GM18951 (cell line): ENCODE measurements at regions not wholly inside any gene's neighbourhood (a gene's known extent, or its start where the extent isn't known, plus 50 kb on each side); places are given as distances from the start of the nearest gene placed in this dataset.

Experiments
- POLR2A ChIP-seq: IDR thresholded peaks from 4 replicates; pipeline ENCODE4 v1.6.1; 2011; ENCODE audit warnings: mild to moderate bottlenecking; ENCODE audit not compliant: insufficient read length, insufficient read depth; ENCODE audit errors: extremely low read depth
- in situ Hi-C: fragments of 300-500 bp; cut with MboI; formaldehyde crosslinking; loops from one replicate; pipeline ENCODE4 v1.12.0; 2022; ENCODE audit warnings: low sequenced_read_pairs, mixed read lengths, inconsistent platforms; ENCODE audit not compliant: unreplicated experiment

GRCh38 chr14:54052696-54053385 is 96.2 kb upstream of the BMP4 start:
- no peak for TF ChIP-seq POLR2A
- in situ Hi-C loops, result no loop called here

GRCh38 chr14:54053386-54053745 is 96.7 kb upstream of the BMP4 start:
- in situ Hi-C loops, result no loop called here

GRCh38 chr14:54058505-54058904 is 101.9 kb upstream of the BMP4 start:
- in situ Hi-C loops, result no loop called here
- no peak for TF ChIP-seq POLR2A

More at GRCh38 chr14:54053386-54053745, 96.7 kb upstream of the BMP4 start:
- TF ChIP-seq POLR2A, result no peak

DNA sequence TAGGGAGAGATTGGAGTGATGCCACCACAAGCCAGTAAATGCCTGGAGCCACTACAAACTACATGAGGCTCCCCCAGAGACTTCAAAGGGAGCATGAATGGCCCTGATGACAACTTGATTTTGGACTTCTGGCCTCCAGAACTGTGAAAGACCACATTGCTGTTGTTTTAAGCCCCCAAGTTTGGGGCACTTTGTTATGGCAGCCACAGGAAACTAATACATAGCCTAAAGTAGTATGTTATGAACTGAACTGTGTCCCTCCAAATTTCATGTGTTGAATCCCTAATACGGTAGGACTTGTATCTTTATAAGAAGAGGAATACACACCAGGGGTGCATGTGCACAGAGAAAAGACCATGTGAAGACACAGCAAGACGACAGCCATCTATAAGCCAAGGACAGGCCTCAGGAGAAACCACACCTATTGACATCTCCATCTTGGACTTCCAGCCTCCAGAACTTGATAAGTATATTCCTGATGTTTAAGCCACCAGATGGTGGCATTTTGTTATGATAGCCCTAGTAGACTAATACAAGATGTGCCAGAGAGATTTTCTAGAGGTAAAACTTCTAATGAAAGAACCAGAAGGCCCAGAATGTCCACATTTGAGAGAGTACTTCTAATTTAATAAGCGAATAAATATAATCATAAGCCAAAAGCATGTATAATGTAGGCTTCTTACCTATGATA is 127.1 kb upstream of the BMP4 start:
- in situ Hi-C loops, result no loop called here
- TF ChIP-seq POLR2A, result no peak

GRCh38 chr14:54085232-54085761 is 128.7 kb upstream of the BMP4 start:
- no peak for TF ChIP-seq POLR2A
- in situ Hi-C loops, result no loop called here

DNA sequence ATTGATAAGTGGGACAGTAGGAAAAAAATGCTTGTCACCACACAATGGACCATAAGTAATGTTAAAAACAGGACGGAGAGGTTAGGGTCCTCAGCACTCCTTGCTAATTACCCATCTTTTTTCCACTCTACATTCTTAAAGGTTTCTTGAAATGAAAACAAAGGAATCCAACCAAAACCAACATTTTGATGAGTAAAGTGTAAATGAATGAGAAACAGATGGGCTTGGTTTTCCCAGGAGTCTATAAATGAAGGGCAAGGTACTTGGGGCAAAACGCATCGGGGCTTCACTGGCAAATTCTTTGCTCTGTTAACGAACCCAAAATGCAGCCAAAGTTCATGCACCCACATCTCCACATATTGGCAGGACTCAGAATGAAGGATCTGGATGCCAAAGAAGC is 129.2 kb upstream of the BMP4 start:
- no peak for TF ChIP-seq POLR2A
- in situ Hi-C loops, result no loop called here

DNA sequence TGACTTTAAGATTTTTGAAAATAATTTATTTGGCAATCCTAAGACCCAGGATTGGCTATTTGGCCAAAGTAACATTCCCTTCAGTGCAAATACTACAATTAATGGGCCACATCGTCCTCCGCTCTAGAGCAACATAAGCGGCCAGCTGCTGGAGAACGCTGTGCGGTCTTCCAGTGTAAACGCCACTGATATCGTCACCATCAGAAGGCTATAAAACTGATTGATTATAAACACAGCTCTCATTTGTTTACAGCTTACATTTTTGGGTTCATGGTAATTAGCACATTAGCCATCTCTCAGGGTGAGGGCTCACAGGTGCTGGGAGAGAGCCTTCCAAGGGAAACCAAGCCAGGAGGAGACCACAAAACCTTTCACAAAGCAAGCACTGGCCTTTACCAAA is 130.1 kb upstream of the BMP4 start:
- TF ChIP-seq POLR2A, result no peak
- in situ Hi-C loops, result no loop called here

DNA sequence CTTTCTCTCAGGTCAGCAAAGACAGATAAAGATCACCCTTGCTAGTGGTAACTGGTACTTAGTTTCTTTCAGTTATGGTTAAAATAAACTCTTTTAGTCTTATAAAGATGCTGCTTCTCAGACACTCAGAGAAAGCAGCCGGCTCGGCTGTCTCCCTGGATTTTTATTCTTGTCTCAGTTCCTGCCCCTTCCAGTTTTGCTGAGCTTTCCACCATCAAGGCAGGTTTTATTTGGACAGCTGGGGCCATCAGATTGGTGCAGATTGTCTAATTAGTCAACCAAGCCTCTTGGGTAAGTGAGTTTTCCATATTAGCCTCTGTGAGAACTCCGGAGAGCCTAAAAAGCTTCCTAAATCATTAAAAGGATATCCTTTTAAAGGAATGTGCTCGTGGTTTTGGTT is 130.8 kb upstream of the BMP4 start:
- TF ChIP-seq POLR2A, result no peak
- in situ Hi-C loops, result no loop called here

DNA sequence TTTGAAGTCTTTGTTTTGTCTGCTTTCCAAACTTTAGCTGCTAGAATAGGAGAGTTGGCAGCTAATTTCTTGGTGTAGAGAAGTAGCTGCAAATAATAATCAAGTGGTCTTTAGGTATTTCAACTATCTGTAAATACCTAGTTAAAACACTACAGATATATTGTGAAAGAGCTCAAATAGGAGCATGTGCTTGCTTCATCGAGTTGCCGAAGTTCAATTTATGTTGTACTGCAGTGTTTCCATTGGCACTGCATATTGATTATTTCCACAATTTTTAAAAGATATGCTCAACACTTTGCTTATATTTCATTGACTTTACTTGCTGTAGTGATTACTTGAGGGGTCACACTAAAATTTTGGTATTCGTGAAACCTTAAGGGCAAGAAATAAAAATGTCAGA is 131.6 kb upstream of the BMP4 start:
- no peak for TF ChIP-seq POLR2A
- in situ Hi-C loops, result no loop called here

- in situ Hi-C loops, result no loop called here
- TF ChIP-seq POLR2A, result no peak
These were observed 133.6 kb upstream of the BMP4 start for GRCh38 chr14:54090274-54090673.

DNA sequence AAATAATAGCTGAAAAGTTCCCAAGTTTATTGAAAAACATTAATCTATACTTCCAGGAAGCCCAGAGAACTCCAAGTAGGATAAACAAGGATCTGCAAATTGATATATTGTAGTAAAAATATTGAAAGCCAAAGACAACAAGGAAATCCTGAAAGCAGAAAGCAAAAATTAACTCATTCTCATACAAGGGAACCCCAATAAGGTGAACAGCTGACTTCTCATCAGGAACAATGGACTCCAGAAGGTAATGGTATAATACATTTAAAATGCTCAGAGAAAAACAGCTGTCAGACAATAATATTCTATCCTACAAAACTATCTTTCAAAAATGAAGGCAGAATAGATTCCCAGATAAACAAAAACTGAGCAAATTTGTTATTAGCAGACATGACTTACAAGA is 138.1 kb upstream of the BMP4 start:
- no peak for TF ChIP-seq POLR2A
- in situ Hi-C loops, result no loop called here

GRCh38 chr14:54098536-54098935 is 141.9 kb upstream of the BMP4 start:
- in situ Hi-C loops, result no loop called here
- TF ChIP-seq POLR2A, result no peak

- no peak for TF ChIP-seq POLR2A
- in situ Hi-C loops, result no loop called here
These were observed 145.4 kb upstream of the BMP4 start for GRCh38 chr14:54102051-54102456.

DNA sequence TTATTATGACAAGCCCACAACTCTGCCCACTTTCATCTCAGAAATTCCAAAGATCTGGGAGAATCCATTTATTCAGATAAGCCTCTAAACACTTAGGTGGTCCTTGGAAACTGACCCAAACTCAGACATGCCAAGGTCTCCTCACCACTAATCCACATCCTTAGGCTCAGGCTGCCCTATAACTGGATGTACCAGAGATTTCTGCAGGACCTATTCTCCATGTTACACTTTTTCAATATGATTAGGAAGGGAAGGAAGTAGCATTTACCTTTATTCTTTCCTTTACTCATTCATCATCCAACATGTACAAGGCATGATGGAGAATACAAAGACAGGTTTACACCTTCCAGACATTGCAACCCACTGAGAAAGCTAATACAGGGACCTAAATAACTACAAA is 145.9 kb upstream of the BMP4 start:
- no peak for TF ChIP-seq POLR2A
- in situ Hi-C loops, result no loop called here
